ENCODE measurements at regions not wholly inside any gene's neighbourhood (a gene's known extent, or its start where the extent isn't known, plus 50 kb on each side); places are given as distances from the start of the nearest gene placed in this dataset.

GRCh38 chr5:124570285-124571035, 176.0 kb downstream of the ZNF608 start:
- Mint-ChIP-seq H3K4me1 (no peaks in the 10 kb centered on the region), H3K4me3 (no peak overlapping the region), H3K9me3 (ENCODE audit: low read depth) (peaks cover 2% of the 10 kb centered on the region), H3K27me3 (no peaks in the 10 kb centered on the region), H3K27ac (no peak overlapping the region), H3K36me3 (no peaks in the 10 kb centered on the region)
- ATAC-seq (no peak), DNase-seq (no peak)
- CTCF ChIA-PET: no interaction called here

DNA sequence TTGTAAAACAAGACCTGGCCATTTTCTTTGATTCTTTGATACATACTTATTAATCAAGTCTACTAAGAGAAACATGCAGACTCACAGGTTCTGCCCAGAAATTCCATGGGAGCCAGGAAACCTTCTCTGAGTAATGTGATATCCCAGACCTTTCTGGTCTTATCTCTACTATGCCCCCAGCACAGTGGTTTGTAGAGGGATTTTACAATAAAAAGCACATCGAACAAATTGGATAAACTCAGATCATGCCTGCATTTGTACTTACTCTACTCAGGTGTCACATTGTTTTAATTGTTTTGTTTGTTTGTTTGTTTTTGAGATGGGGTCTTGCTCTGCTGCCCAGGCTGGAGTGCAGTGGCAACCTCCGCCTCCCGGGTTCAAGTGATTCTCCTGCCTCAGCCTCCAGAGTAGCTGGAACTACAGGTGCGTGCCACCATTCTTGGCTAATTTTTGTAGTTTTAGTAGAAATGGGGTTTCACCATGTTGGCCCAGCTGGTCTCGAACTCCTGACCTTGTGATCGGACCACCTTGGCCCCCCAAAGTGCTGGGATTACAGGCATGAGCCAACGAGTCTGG, 179.5 kb downstream of the ZNF608 start:
- H3K4me1 Mint-ChIP-seq: no peaks in the 10 kb centered on the region
- H3K4me3 Mint-ChIP-seq: no peak overlapping the region
- peaks cover 2% of the 10 kb centered on the region for H3K9me3 Mint-ChIP-seq (ENCODE audit: low read depth)
- H3K36me3 Mint-ChIP-seq: no peaks in the 10 kb centered on the region
- DNase-seq (no peak), ATAC-seq (no peak)
- CTCF ChIA-PET: no interaction called here
- no peaks in the 10 kb centered on the region for H3K27me3 Mint-ChIP-seq
- H3K27ac Mint-ChIP-seq: no peak overlapping the region

- Mint-ChIP-seq H3K27ac (no peak overlapping the region), H3K9me3 (ENCODE audit: low read depth) (no peaks in the 10 kb centered on the region), H3K36me3 (no peaks in the 10 kb centered on the region), H3K27me3 (no peaks in the 10 kb centered on the region), H3K4me1 (no peaks in the 10 kb centered on the region), H3K4me3 (no peak overlapping the region)
- ATAC-seq (no peak), DNase-seq (no peak)
- CTCF ChIA-PET: no interaction called here
Observed at GRCh38 chr5:124561451-124561850, 185.0 kb downstream of the ZNF608 start.

- CTCF ChIA-PET: interaction anchor here (0.6 to 1.3 kb wide), 2 partner anchors 31 to 371 kb away, joined by 3 to 4 read pairs; no protein-coding TSS in a partner anchor
- H3K9me3 Mint-ChIP-seq (ENCODE audit: low read depth): no peaks in the 10 kb centered on the region
- H3K36me3 Mint-ChIP-seq: no peaks in the 10 kb centered on the region
- ATAC-seq (no peak), DNase-seq (no peak)
- no peaks in the 10 kb centered on the region for H3K27me3 Mint-ChIP-seq
- H3K27ac Mint-ChIP-seq: no peak overlapping the region
- H3K4me1 Mint-ChIP-seq: no peaks in the 10 kb centered on the region
- H3K4me3 Mint-ChIP-seq: no peak overlapping the region
Observed at GRCh38 chr5:124560370-124560769, 186.1 kb downstream of the ZNF608 start.

GRCh38 chr5:124557761-124558160, 188.7 kb downstream of the ZNF608 start:
- ATAC-seq: no peak
- no peak overlapping the region for H3K27ac Mint-ChIP-seq

DNA sequence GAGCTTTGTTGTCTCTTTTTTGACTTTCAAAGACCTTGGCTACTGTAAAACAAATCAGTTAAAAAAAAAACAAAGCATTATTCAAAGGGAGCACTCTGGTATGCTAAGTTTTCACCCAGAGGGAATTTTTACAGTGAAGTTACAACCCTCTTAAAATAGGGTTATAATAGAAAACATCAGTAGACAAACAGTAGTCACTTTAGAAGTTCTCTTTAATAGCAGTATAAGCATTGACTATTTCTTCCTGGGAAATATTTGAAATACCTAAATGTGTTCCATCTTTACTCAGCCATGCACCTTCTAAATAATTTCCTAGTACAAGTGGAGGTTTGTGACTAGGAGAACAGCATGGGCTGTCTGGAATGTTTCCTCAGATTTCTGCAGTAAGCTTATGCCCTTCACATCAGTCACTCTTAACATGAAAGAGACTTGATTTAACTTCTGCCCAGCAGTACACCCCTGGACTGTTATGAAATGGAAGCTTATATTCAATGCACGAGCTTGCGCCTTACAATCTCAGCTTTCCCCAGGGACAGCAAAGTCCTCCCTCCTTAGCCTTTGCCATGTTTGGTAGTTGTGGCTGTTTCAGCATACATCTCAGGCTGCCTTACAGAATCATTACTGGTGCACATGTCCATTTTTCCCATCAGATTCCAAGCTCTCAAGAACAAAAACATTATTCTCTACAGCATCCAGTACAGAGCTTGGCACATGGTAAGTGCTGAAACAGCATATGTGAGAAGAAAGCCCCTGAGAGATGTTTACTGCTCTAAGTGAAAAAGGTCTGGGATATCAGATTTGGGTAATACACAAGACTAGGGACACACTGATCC, 191.5 kb downstream of the ZNF608 start:
- Mint-ChIP-seq H3K4me1 (no peaks in the 10 kb centered on the region), H3K9me3 (ENCODE audit: low read depth) (no peaks in the 10 kb centered on the region), H3K4me3 (no peak overlapping the region), H3K27ac (no peak overlapping the region), H3K36me3 (no peaks in the 10 kb centered on the region), H3K27me3 (no peaks in the 10 kb centered on the region)
- ATAC-seq: no peak
- CTCF ChIA-PET: no interaction called here
- DNase-seq: no peak

More at GRCh38 chr5:124557761-124558160, 188.7 kb downstream of the ZNF608 start:
- no peaks in the 10 kb centered on the region for H3K36me3 Mint-ChIP-seq
- no peak for DNase-seq
- H3K27me3 Mint-ChIP-seq: no peaks in the 10 kb centered on the region
- CTCF ChIA-PET: no interaction called here
- no peaks in the 10 kb centered on the region for H3K9me3 Mint-ChIP-seq (ENCODE audit: low read depth)
- H3K4me3 Mint-ChIP-seq: no peak overlapping the region
- H3K4me1 Mint-ChIP-seq: no peaks in the 10 kb centered on the region

DNA sequence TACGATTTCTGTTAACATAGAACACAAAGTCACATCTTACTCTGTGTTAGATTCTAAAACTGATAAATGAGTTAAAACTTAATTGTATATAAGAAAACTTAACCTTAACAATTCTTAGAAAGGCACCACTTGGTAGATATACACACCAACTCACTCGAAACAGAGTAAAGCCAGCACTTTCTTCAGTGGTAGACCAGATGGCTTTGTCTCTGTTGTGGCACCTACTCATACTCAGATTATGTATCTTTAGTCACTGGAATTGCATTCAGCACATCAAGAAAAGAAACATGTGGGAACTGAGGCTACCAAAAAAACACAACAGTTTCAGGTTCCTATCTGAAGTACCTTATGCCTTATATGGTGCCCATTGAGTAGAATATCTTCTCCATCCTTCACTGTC, 192.5 kb downstream of the ZNF608 start:
- DNase-seq (no peak), ATAC-seq (no peak)
- H3K27me3 Mint-ChIP-seq: no peaks in the 10 kb centered on the region
- H3K36me3 Mint-ChIP-seq: no peaks in the 10 kb centered on the region
- no peaks in the 10 kb centered on the region for H3K4me1 Mint-ChIP-seq
- H3K9me3 Mint-ChIP-seq (ENCODE audit: low read depth): no peaks in the 10 kb centered on the region
- H3K4me3 Mint-ChIP-seq: no peak overlapping the region
- CTCF ChIA-PET: no interaction called here
- H3K27ac Mint-ChIP-seq: no peak overlapping the region

- Mint-ChIP-seq H3K4me3 (no peak overlapping the region), H3K27ac (no peak overlapping the region), H3K27me3 (no peaks in the 10 kb centered on the region), H3K4me1 (no peaks in the 10 kb centered on the region), H3K9me3 (ENCODE audit: low read depth) (no peaks in the 10 kb centered on the region), H3K36me3 (no peaks in the 10 kb centered on the region)
- ATAC-seq (no peak), DNase-seq (no peak)
- CTCF ChIA-PET: no interaction called here
Observed at GRCh38 chr5:124552526-124552925, 193.9 kb downstream of the ZNF608 start.

GRCh38 chr5:124551939-124552279, 194.5 kb downstream of the ZNF608 start:
- Mint-ChIP-seq H3K36me3 (no peaks in the 10 kb centered on the region), H3K27me3 (no peaks in the 10 kb centered on the region), H3K4me1 (no peaks in the 10 kb centered on the region), H3K4me3 (no peak overlapping the region), H3K9me3 (ENCODE audit: low read depth) (no peaks in the 10 kb centered on the region), H3K27ac (no peak overlapping the region)
- no peak for ATAC-seq
- DNase-seq: no peak
- CTCF ChIA-PET: no interaction called here

DNA sequence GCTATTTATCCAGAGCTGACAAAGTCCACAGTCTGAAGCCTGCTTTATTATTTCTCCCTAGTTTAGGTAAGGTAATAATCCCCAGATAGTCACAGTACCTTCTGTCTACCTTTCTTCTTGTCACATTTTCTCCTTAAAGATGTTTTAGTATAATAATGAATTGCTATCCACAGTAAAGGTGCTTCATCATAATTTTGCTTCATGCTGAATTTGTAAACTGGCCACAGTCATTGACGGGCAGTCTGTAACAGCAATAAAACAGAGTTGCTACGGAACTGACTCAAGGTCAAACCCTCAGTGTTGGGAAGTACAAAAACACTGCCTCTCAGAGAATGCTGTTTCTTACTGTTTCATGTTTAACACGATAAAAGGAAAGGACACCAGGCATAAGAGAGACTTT, 195.7 kb downstream of the ZNF608 start:
- CTCF ChIA-PET: no interaction called here
- Mint-ChIP-seq H3K4me3 (no peak overlapping the region), H3K27me3 (no peaks in the 10 kb centered on the region), H3K9me3 (ENCODE audit: low read depth) (no peaks in the 10 kb centered on the region), H3K36me3 (no peaks in the 10 kb centered on the region), H3K4me1 (no peaks in the 10 kb centered on the region), H3K27ac (no peak overlapping the region)
- ATAC-seq: no peak
- DNase-seq: no peak

DNA sequence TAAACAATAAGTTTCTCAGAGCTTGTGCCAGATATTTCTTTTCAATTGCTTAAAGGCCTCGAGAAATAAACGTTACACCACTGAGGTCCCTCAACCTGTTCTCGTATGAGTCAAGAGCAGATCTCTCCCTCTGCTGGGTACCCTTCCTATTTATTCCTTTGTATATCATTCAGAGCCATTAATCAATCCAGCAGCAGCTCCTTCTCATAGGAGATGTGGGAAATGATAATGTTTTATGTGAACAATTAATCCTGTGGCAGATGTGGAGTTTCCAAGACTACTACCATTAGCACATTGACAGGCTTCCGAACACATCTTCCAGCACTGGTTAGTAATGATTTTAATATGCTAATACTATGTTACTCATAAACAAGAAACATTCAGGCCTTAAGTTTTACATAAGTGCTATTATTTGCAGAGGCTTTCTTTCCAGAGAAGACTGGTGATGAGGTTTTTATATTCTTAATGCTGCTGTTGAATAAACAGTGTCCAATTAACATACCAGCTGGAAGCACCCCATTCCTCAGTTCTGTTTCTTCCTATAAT, 196.5 kb downstream of the ZNF608 start:
- Mint-ChIP-seq H3K9me3 (ENCODE audit: low read depth) (no peaks in the 10 kb centered on the region), H3K36me3 (no peaks in the 10 kb centered on the region), H3K4me1 (no peaks in the 10 kb centered on the region), H3K4me3 (no peak overlapping the region), H3K27ac (no peak overlapping the region), H3K27me3 (no peaks in the 10 kb centered on the region)
- no peak for ATAC-seq
- CTCF ChIA-PET: no interaction called here
- DNase-seq: no peak

- no peak for ATAC-seq
- Mint-ChIP-seq H3K9me3 (ENCODE audit: low read depth) (no peaks in the 10 kb centered on the region), H3K36me3 (no peaks in the 10 kb centered on the region), H3K27me3 (no peaks in the 10 kb centered on the region), H3K4me1 (no peaks in the 10 kb centered on the region), H3K27ac (no peak overlapping the region), H3K4me3 (no peak overlapping the region)
- CTCF ChIA-PET: no interaction called here
- DNase-seq: no peak
Observed at GRCh38 chr5:124546643-124547042, 199.8 kb downstream of the ZNF608 start.

GRCh38 chr5:124544366-124545055, 201.9 kb downstream of the ZNF608 start:
- ATAC-seq: no peak
- DNase-seq: no peak
- H3K27me3 Mint-ChIP-seq: no peaks in the 10 kb centered on the region
- H3K27ac Mint-ChIP-seq: no peak overlapping the region
- CTCF ChIA-PET: no interaction called here
- no peaks in the 10 kb centered on the region for H3K4me1 Mint-ChIP-seq
- H3K9me3 Mint-ChIP-seq (ENCODE audit: low read depth): no peaks in the 10 kb centered on the region
- H3K4me3 Mint-ChIP-seq: no peak overlapping the region
- H3K36me3 Mint-ChIP-seq: no peaks in the 10 kb centered on the region
